Smooth muscle cell (in vitro differentiated cells): ENCODE measurements at regions not wholly inside any gene's neighbourhood (a gene's known extent, or its start where the extent isn't known, plus 50 kb on each side); places are given as distances from the start of the nearest gene placed in this dataset.

Source experiments
- DNase-seq: peaks from one replicate; lab custom pipeline; 2025; ENCODE audit not compliant: unreplicated experiment; lab: John Stamatoyannopoulos, UW
- H2AFZ ChIP-seq: fragments of 200-600 bp; sonication (generic); 2 replicates; pipeline ENCODE4 v1.6.0; 2016; ENCODE audit warnings: antibody characterized with exemption, low read depth, mild to moderate bottlenecking
- H3F3A ChIP-seq: fragments of 200-600 bp; sonication (generic); 2 replicates; pipeline ENCODE4 v1.6.0; 2017; ENCODE audit warnings: antibody characterized with exemption, low read depth
- H3K27ac ChIP-seq: fragments of 200-600 bp; sonication (generic); 2 replicates; pipeline ENCODE4 v1.5.1; 2016; ENCODE audit warnings: low read depth, mild to moderate bottlenecking
- H3K27me3 ChIP-seq: fragments of 200-600 bp; sonication (generic); 2 replicates; pipeline ENCODE4 v1.6.1; 2016; ENCODE audit warnings: low read depth, mild to moderate bottlenecking
- H3K36me3 ChIP-seq: fragments of 200-600 bp; sonication (generic); 2 replicates; pipeline ENCODE4 v1.5.1; 2016; ENCODE audit warnings: low read depth
- H3K4me1 ChIP-seq: fragments of 200-600 bp; sonication (generic); 2 replicates; pipeline ENCODE4 v1.5.1; 2016; ENCODE audit warnings: low read depth
- H3K4me2 ChIP-seq: fragments of 200-600 bp; sonication (generic); 2 replicates; pipeline ENCODE4 v1.6.0; 2016; ENCODE audit warnings: mild to moderate bottlenecking
- H3K4me3 ChIP-seq: fragments of 200-600 bp; sonication (generic); 2 replicates; pipeline ENCODE4 v1.5.1; 2016; ENCODE audit warnings: mild to moderate bottlenecking
- H3K79me2 ChIP-seq: fragments of 200-600 bp; sonication (generic); 2 replicates; pipeline ENCODE4 v1.6.0; 2016; ENCODE audit warnings: low read depth, mild to moderate bottlenecking
- H3K9ac ChIP-seq: fragments of 200-600 bp; sonication (generic); 2 replicates; pipeline ENCODE4 v1.6.0; 2016; ENCODE audit warnings: low read depth
- H3K9me3 ChIP-seq: fragments of 200-600 bp; sonication (generic); replicated peaks from 2 replicates; pipeline ENCODE4 v1.5.1; 2016; ENCODE audit warnings: low read depth
- H4K20me1 ChIP-seq: fragments of 200-600 bp; sonication (generic); 2 replicates; pipeline ENCODE4 v1.6.0; 2016; ENCODE audit warnings: low read depth
- WGBS: methylation state at CpG from one replicate; pipeline ENCODE4 v1.1.7; 2016; ENCODE audit warnings: low lambda C conversion rate; 5-methylcytosine and 5-hydroxymethylcytosine counted together
- TF ChIP-seq, protein P1 (sequence below): fragments of 200-600 bp; sonication (generic); IDR thresholded peaks from 2 replicates; pipeline ENCODE4 v1.5.1; 2017; ENCODE audit warnings: borderline replicate concordance, mild to moderate bottlenecking, antibody characterized with exemption; ENCODE audit not compliant: insufficient read depth, poor library complexity, severe bottlenecking

DNA sequence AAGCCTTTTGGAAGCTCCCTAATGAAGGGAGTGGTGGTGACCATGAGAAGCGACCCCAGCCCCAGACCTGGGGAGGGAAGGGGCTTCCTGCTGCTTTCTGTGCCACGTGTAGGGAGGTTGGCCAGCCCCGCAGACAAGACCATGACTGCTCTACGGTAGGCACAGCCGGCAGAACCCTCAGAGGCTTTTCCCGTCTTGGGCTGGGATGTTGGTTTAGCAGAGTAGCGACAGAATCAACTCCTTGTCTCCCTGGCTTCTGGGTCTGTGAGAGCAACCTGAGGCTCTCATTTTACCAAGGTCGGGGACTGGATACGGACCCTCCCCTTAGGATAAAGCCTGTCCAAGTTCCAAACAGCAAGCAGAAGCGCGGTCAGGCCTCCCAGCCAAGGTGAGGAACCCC is 123.3 kb downstream of the AXIN2 start:
- WGBS: 83% methylated on average over 11 of the region's 11 CpGs
- no peak overlapping the region for H3K4me3 ChIP-seq
- H3K9me3 ChIP-seq: no peaks in the 10 kb centered on the region
- DNase-seq: no peak
- H3K79me2 ChIP-seq: no peaks in the 10 kb centered on the region
- H3K36me3 ChIP-seq: no peaks in the 10 kb centered on the region
- peaks cover 4% of the 10 kb centered on the region for H3F3A ChIP-seq
- H2AFZ ChIP-seq: no peak overlapping the region
- H3K4me1 ChIP-seq: no peaks in the 10 kb centered on the region
- H3K27ac ChIP-seq: no peak overlapping the region
- TF ChIP-seq, protein P1, sequence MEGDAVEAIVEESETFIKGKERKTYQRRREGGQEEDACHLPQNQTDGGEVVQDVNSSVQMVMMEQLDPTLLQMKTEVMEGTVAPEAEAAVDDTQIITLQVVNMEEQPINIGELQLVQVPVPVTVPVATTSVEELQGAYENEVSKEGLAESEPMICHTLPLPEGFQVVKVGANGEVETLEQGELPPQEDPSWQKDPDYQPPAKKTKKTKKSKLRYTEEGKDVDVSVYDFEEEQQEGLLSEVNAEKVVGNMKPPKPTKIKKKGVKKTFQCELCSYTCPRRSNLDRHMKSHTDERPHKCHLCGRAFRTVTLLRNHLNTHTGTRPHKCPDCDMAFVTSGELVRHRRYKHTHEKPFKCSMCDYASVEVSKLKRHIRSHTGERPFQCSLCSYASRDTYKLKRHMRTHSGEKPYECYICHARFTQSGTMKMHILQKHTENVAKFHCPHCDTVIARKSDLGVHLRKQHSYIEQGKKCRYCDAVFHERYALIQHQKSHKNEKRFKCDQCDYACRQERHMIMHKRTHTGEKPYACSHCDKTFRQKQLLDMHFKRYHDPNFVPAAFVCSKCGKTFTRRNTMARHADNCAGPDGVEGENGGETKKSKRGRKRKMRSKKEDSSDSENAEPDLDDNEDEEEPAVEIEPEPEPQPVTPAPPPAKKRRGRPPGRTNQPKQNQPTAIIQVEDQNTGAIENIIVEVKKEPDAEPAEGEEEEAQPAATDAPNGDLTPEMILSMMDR: no peak
- H3K9ac ChIP-seq: no peak overlapping the region
- H4K20me1 ChIP-seq: no peaks in the 10 kb centered on the region
- H3K27me3 ChIP-seq: no peaks in the 10 kb centered on the region
- H3K4me2 ChIP-seq: no peak overlapping the region

DNA sequence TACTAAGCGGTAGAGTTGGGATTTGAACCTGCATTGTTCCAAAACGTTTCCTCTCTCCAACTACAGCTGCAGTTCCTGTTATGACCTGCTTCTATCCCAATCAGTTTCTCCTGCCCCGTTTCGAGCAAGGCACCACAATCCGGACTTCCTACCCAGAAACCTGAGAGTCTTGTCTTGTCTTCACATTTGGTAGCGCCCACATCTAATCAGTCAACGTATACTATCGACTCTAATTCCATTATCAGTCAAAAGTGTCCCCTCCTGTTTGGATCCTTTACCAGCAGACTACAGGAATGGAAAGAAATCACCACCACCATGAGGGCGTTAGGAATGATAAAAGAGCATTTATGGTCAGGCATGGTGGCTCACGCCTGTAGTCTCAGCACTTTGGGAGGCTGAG is 124.6 kb downstream of the AXIN2 start:
- TF ChIP-seq, protein P1: no peak
- no peak overlapping the region for H3K4me2 ChIP-seq
- no peaks in the 10 kb centered on the region for H3K79me2 ChIP-seq
- H4K20me1 ChIP-seq: no peaks in the 10 kb centered on the region
- no peak overlapping the region for H3K4me3 ChIP-seq
- H3F3A ChIP-seq: peaks cover 5% of the 10 kb centered on the region
- 91% methylated on average over 10 of the region's 10 CpGs for WGBS
- H2AFZ ChIP-seq: no peak overlapping the region
- H3K27ac ChIP-seq: no peak overlapping the region
- no peak overlapping the region for H3K9ac ChIP-seq
- H3K9me3 ChIP-seq: no peaks in the 10 kb centered on the region
- no peak for DNase-seq
- H3K36me3 ChIP-seq: no peaks in the 10 kb centered on the region
- H3K4me1 ChIP-seq: no peaks in the 10 kb centered on the region
- H3K27me3 ChIP-seq: no peaks in the 10 kb centered on the region

DNA sequence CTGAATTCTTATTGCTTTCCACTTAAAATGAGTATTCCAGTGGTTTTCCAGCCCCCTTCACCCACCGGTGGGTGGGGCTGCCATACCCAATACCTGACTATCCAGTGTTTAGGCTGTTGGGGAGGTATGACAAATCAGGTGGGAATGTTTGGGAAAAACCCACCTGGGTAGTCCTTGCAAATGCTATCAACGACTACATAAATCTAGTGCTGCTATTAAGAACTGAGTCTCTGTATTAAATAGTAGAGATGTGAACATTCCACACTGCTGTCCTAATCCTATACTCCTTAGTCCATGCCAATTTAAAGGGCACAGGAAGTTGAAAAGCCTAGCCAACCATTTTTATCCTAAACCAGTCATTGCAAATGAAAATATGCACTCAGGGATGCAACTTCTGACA is 126.6 kb downstream of the AXIN2 start:
- Histone ChIP-seq H3K27me3 (no peaks in the 10 kb centered on the region), H3K79me2 (no peaks in the 10 kb centered on the region), H3K27ac (no peak overlapping the region), H3K36me3 (no peaks in the 10 kb centered on the region), H3F3A (peaks cover 5% of the 10 kb centered on the region), H2AFZ (no peak overlapping the region), H3K4me1 (no peaks in the 10 kb centered on the region), H3K9me3 (no peaks in the 10 kb centered on the region), H4K20me1 (no peaks in the 10 kb centered on the region), H3K4me3 (no peak overlapping the region), H3K9ac (no peak overlapping the region), H3K4me2 (no peak overlapping the region)
- TF ChIP-seq, protein P1: no peak
- WGBS: 92% methylated on average over 2 of the region's 2 CpGs
- DNase-seq: no peak

- WGBS: 14% methylated on average over 7 of the region's 7 CpGs
- H3K9me3 ChIP-seq: no peaks in the 10 kb centered on the region
- H3K4me3 ChIP-seq: no peak overlapping the region
Observed at GRCh38 chr17:65434251-65434650, 127.2 kb downstream of the AXIN2 start.

More at GRCh38 chr17:65434251-65434650, 127.2 kb downstream of the AXIN2 start:
- H3K36me3 ChIP-seq: no peaks in the 10 kb centered on the region
- peaks cover 5% of the 10 kb centered on the region for H3F3A ChIP-seq
- H3K9ac ChIP-seq: no peak overlapping the region
- H3K4me1 ChIP-seq: no peaks in the 10 kb centered on the region
- TF ChIP-seq, protein P1: no peak
- peak overlapping the region; percentile 53 for H3K27ac ChIP-seq
- DNase-seq: no peak
- H4K20me1 ChIP-seq: no peaks in the 10 kb centered on the region
- no peaks in the 10 kb centered on the region for H3K79me2 ChIP-seq
- peak overlapping the region; percentile 58 for H3K4me2 ChIP-seq
- no peaks in the 10 kb centered on the region for H3K27me3 ChIP-seq
- H2AFZ ChIP-seq: no peak overlapping the region
